ENCODE measurements at regions not wholly inside any gene's neighbourhood (a gene's known extent, or its start where the extent isn't known, plus 50 kb on each side); places are given as distances from the start of the nearest gene placed in this dataset.

GRCh38 chrX:113545040-113545439, 704.4 kb upstream of the AMOT start:
- DNase-seq (no peak), ATAC-seq (no peak)
- no peaks in the 10 kb centered on the region for H3K36me3 ChIP-seq
- H3K9me3 ChIP-seq = no peaks in the 10 kb centered on the region
- no peak for TF ChIP-seq CTCF (IDR thresholded peaks at IDR 0.05)
- intact Hi-C loops (cut with DNase I) = no loop called here
- H3K27me3 ChIP-seq = no peaks in the 10 kb centered on the region
- H3K4me1 ChIP-seq = no peaks in the 10 kb centered on the region
- no peak overlapping the region for H3K27ac ChIP-seq
- no peak overlapping the region for H3K4me3 ChIP-seq

- Histone ChIP-seq H3K9me3 (no peaks in the 10 kb centered on the region), H3K27ac (no peak overlapping the region), H3K36me3 (no peaks in the 10 kb centered on the region), H3K4me3 (no peak overlapping the region), H3K27me3 (no peaks in the 10 kb centered on the region), H3K4me1 (no peaks in the 10 kb centered on the region)
- ATAC-seq (no peak), DNase-seq (no peak)
- no peak for TF ChIP-seq CTCF (IDR thresholded peaks at IDR 0.05)
- intact Hi-C loops (cut with DNase I) = no loop called here
Observed at GRCh38 chrX:113539599-113540356, 699.1 kb upstream of the AMOT start.

- DNase-seq (no peak), ATAC-seq (no peak)
- intact Hi-C loops (cut with DNase I) = no loop called here
- Histone ChIP-seq H3K27ac (no peak overlapping the region), H3K9me3 (no peaks in the 10 kb centered on the region), H3K4me3 (no peak overlapping the region), H3K36me3 (no peaks in the 10 kb centered on the region), H3K4me1 (no peaks in the 10 kb centered on the region), H3K27me3 (peaks cover 0 to 14% of the 10 kb centered on the region in 2 donors)
- no peak for TF ChIP-seq CTCF (IDR thresholded peaks at IDR 0.05)
Observed at GRCh38 chrX:113529426-113530013, 688.9 kb upstream of the AMOT start.

GRCh38 chrX:113522814-113523213, 682.2 kb upstream of the AMOT start:
- no peaks in the 10 kb centered on the region for H3K9me3 ChIP-seq
- ATAC-seq (no peak), DNase-seq (no peak)
- H3K36me3 ChIP-seq = no peaks in the 10 kb centered on the region
- H3K27me3 ChIP-seq = peaks cover 0 to 8% of the 10 kb centered on the region in 2 donors
- intact Hi-C loops (cut with DNase I) = no loop called here
- no peak overlapping the region for H3K27ac ChIP-seq
- no peak overlapping the region for H3K4me3 ChIP-seq
- no peak for TF ChIP-seq CTCF (IDR thresholded peaks at IDR 0.05)
- no peaks in the 10 kb centered on the region for H3K4me1 ChIP-seq

- Histone ChIP-seq H3K4me1 (no peaks in the 10 kb centered on the region), H3K4me3 (no peak overlapping the region), H3K27ac (no peak overlapping the region), H3K36me3 (no peaks in the 10 kb centered on the region), H3K9me3 (no peaks in the 10 kb centered on the region), H3K27me3 (peaks cover 0 to under 1% of the 10 kb centered on the region in 2 donors)
- ATAC-seq (no peak), DNase-seq (no peak)
- intact Hi-C loops (cut with DNase I) = no loop called here
- TF ChIP-seq CTCF (IDR thresholded peaks at IDR 0.05) = no peak
Observed at GRCh38 chrX:113514906-113515305, 674.3 kb upstream of the AMOT start.

Data from left lung (tissue), 4 donors.